Kidney epithelial cell (primary cell): ENCODE measurements at regions not wholly inside any gene's neighbourhood (a gene's known extent, or its start where the extent isn't known, plus 50 kb on each side); places are given as distances from the start of the nearest gene placed in this dataset.

ENCODE experiments used
- DNase-seq: peaks from one replicate; pipeline ENCODE4 v3.0.0-alpha.2; 2010; ENCODE audit warnings: low read depth
- H3K27me3 ChIP-seq: 2 replicates; pipeline ENCODE4 v1.6.0; 2011; ENCODE audit warnings: low read length; ENCODE audit not compliant: control insufficient read depth, insufficient read depth
- H3K36me3 ChIP-seq: 2 replicates; pipeline ENCODE4 v1.5.1; 2011; ENCODE audit warnings: low read length; ENCODE audit not compliant: control insufficient read depth, insufficient read depth
- H3K4me3 ChIP-seq: 2 replicates; pipeline ENCODE4 v1.5.1; 2011; ENCODE audit warnings: low read depth, mild to moderate bottlenecking, control low read depth, low read length
- CTCF ChIP-seq: IDR thresholded peaks from 2 replicates; pipeline ENCODE4 v1.5.1; 2011; ENCODE audit warnings: mild to moderate bottlenecking, moderate library complexity, low read length, control low read depth, inconsistent platforms; ENCODE audit not compliant: insufficient read depth, poor library complexity, severe bottlenecking

DNA sequence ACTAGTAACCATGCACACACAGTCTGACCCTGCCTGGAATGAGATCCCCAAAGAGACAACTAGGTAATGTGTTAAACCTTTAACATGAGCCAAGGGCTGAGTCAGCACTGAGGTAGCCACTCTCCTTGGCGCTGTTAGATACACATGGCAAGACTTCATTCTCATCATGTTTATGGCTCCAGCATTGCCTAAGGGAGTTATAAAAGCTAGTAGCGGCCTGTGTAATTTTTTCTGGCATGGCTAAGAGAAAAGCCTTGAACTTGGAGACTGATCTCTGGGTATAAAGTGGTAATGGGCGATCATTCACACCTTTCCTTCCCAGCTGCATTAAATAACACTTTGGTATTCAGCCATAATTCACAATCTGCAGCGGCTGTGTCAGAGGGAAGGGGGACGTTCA, 779.7 kb upstream of the LRRC4C start:
- TF ChIP-seq CTCF = no peak
- Histone ChIP-seq H3K36me3 (no peaks in the 10 kb centered on the region), H3K27me3 (no peaks in the 10 kb centered on the region), H3K4me3 (no peak overlapping the region)
- DNase-seq = no peak

DNA sequence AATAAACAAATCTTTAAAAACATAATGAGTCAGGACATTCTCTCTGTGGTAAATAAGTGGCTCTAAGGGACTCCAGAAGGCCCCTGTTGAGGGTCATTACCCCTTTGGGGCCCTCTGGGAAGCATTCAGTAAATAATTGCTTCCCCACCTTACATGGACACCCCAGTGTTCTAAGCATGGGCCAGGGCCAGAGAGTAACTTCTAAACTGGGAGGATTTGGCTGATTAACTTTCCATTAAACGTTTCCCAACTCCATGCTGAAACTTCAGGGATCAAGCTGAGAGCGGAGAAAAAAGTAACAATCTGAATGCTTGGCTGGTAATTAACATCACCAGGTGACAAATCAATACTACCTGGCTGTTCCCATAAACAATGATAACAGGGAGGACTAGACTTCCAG, 783.9 kb upstream of the LRRC4C start:
- DNase-seq = no peak
- TF ChIP-seq CTCF = no peak
- Histone ChIP-seq H3K27me3 (no peaks in the 10 kb centered on the region), H3K36me3 (no peaks in the 10 kb centered on the region), H3K4me3 (no peak overlapping the region)

GRCh38 chr11:42244376-42244775, 784.9 kb upstream of the LRRC4C start:
- no peaks in the 10 kb centered on the region for H3K27me3 ChIP-seq
- no peak overlapping the region for H3K4me3 ChIP-seq
- no peak for TF ChIP-seq CTCF
- H3K36me3 ChIP-seq = no peaks in the 10 kb centered on the region
- no peak for DNase-seq

- Histone ChIP-seq H3K27me3 (no peaks in the 10 kb centered on the region), H3K36me3 (no peaks in the 10 kb centered on the region), H3K4me3 (no peak overlapping the region)
- DNase-seq = no peak
- TF ChIP-seq CTCF = no peak
Observed at GRCh38 chr11:42249401-42249800, 789.9 kb upstream of the LRRC4C start.

GRCh38 chr11:42249956-42250355, 790.5 kb upstream of the LRRC4C start:
- no peaks in the 10 kb centered on the region for H3K36me3 ChIP-seq
- DNase-seq = no peak
- H3K27me3 ChIP-seq = no peaks in the 10 kb centered on the region
- TF ChIP-seq CTCF = no peak
- no peak overlapping the region for H3K4me3 ChIP-seq

DNA sequence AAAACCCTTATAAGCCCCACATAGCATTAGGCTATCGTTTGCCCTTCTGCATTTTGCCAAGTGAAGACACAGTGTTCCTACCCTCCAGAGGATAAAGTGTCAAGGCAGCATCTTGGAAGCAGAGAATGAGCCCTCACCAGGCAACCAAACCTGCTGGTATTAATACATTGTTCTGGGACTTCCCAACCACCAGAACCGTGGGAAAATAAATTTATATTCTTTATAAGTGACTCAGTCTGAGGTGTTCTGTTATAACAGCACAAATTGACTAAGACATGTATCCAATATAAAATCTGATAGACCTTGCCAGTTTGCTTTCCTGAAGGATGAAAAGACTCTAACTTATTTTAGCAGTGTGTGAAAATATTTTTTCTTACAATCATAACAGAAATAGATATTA, 792.5 kb upstream of the LRRC4C start:
- Histone ChIP-seq H3K4me3 (no peak overlapping the region), H3K27me3 (no peaks in the 10 kb centered on the region), H3K36me3 (no peaks in the 10 kb centered on the region)
- TF ChIP-seq CTCF = no peak
- no peak for DNase-seq
